H7 (cell line): ENCODE measurements at regions not wholly inside any gene's neighbourhood (a gene's known extent, or its start where the extent isn't known, plus 50 kb on each side); places are given as distances from the start of the nearest gene placed in this dataset.

Experiments used
- DNase-seq: peaks from one replicate; pipeline ENCODE4 v3.0.0; 2012
- H3K27me3 ChIP-seq: 2 replicates; pipeline ENCODE4 v1.6.0; 2011; ENCODE audit warnings: mild to moderate bottlenecking, low read length; ENCODE audit not compliant: control insufficient read depth, insufficient read depth
- H3K36me3 ChIP-seq: replicated peaks from 2 replicates; pipeline ENCODE4 v1.5.1; 2011; ENCODE audit warnings: low read length; ENCODE audit not compliant: control insufficient read depth, insufficient read depth
- H3K4me3 ChIP-seq: 2 replicates; pipeline ENCODE4 v1.5.1; 2011; ENCODE audit warnings: low read depth, mild to moderate bottlenecking, control low read depth, low read length, moderate library complexity; ENCODE audit not compliant: insufficient read depth

GRCh38 chr2:10243926-10244270, 58.8 kb upstream of the HPCAL1 start:
- no peaks in the 10 kb centered on the region for H3K27me3 ChIP-seq
- H3K4me3 ChIP-seq, result no peak overlapping the region
- DNase-seq, result no peak

GRCh38 chr2:10245021-10245420, 57.7 kb upstream of the HPCAL1 start:
- DNase-seq, result no peak
- Histone ChIP-seq H3K36me3 (no peaks in the 10 kb centered on the region), H3K4me3 (no peak overlapping the region), H3K27me3 (no peaks in the 10 kb centered on the region)

More at GRCh38 chr2:10243926-10244270, 58.8 kb upstream of the HPCAL1 start:
- H3K36me3 ChIP-seq, result no peaks in the 10 kb centered on the region

- DNase-seq, result no peak
- H3K4me3 ChIP-seq, result no peak overlapping the region
- no peaks in the 10 kb centered on the region for H3K36me3 ChIP-seq
- no peaks in the 10 kb centered on the region for H3K27me3 ChIP-seq
Measured at GRCh38 chr2:10245661-10246060, 57.0 kb upstream of the HPCAL1 start.

- Histone ChIP-seq H3K27me3 (no peaks in the 10 kb centered on the region), H3K4me3 (no peak overlapping the region), H3K36me3 (no peaks in the 10 kb centered on the region)
- DNase-seq, result no peak
Measured at GRCh38 chr2:10246370-10246769, 56.3 kb upstream of the HPCAL1 start.

GRCh38 chr2:10246831-10247230, 55.9 kb upstream of the HPCAL1 start:
- no peaks in the 10 kb centered on the region for H3K27me3 ChIP-seq
- H3K36me3 ChIP-seq, result no peaks in the 10 kb centered on the region
- DNase-seq, result peak; percentile 3
- no peak overlapping the region for H3K4me3 ChIP-seq

GRCh38 chr2:10249798-10250197, 52.9 kb upstream of the HPCAL1 start:
- no peak for DNase-seq
- Histone ChIP-seq H3K4me3 (no peak overlapping the region), H3K27me3 (no peaks in the 10 kb centered on the region), H3K36me3 (no peaks in the 10 kb centered on the region)

GRCh38 chr2:10252224-10252623, 50.5 kb upstream of the HPCAL1 start:
- Histone ChIP-seq H3K4me3 (no peak overlapping the region), H3K27me3 (no peaks in the 10 kb centered on the region), H3K36me3 (no peaks in the 10 kb centered on the region)
- no peak for DNase-seq

- DNase-seq, result peak; percentile 28
- Histone ChIP-seq H3K36me3 (no peaks in the 10 kb centered on the region), H3K27me3 (no peaks in the 10 kb centered on the region), H3K4me3 (no peak overlapping the region)
Measured at GRCh38 chr2:10252661-10253060, 50.0 kb upstream of the HPCAL1 start.
